Activated CD8-positive, alpha-beta memory T cell treated with anti-CD3 and anti-CD28 coated beads for 48 hours (primary cell): ENCODE measurements at regions not wholly inside any gene's neighbourhood (a gene's known extent, or its start where the extent isn't known, plus 50 kb on each side); places are given as distances from the start of the nearest gene placed in this dataset.
"Not testable (repeated sequence)": the region's sequence is repeated elsewhere in the genome, so short reads cannot be mapped to it uniquely, and the experiment has no call there.

Experiments used
- DNase-seq, 3 experiments: peaks; one replicate each; pipeline ENCODE4 v3.0.0-alpha.2; 2020; ENCODE audit warnings: low read depth in 2 of 3, low spot score in 2 of 3

- not testable (repeated sequence) for DNase-seq
Measured at GRCh38 chr4:170347191-170347590, 257.4 kb upstream of the AADAT start.

GRCh38 chr4:170339522-170339921 lies 249.8 kb upstream of the AADAT start:
- no peak for DNase-seq

DNA sequence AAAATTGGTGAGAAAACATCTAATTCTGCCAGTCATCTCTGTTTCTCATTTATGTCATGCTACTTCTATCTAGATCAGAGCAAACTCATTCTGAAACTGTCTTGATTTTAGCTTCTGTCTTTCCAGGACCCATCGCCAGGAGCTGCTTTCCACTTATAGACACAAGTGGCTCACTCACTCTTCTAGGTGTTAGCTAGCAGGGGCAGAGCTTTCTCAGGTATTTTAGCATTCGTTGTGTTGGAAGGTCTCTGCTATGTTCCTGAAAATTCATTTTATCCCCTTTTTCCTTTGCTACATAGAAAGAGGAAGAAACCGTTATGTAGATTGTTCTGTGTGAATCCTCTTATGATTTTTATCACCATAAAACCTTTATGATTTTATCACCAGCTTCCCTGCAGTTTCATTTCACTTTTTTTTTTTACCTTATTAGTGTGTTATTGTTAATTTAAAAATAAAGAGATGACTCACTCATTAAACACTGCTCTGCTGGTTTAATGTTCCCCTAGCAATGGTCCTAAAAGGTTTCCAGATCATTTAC lies 246.6 kb upstream of the AADAT start:
- DNase-seq: no peak

GRCh38 chr4:170325599-170325998 lies 235.8 kb upstream of the AADAT start:
- no peak for DNase-seq

DNA sequence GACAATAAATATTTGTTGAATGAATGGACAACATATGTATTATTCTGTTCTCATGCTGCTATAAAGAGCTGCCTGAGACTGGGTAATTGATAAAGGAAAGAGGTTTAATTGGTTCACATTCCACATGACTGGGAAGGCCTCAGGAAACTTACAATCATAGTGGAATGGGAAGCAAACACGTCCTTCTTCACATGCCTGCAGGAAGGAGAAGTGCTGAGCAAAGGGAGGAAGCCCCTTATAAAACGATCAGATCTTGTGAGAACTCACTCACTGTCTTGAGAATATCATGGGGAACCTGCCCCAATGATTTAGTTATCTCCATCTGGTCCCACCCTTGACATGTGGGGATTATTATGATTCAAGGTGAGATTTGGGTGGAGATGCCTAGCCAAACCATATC lies 233.9 kb upstream of the AADAT start:
- DNase-seq: no peak

GRCh38 chr4:170307182-170307581 lies 217.4 kb upstream of the AADAT start:
- DNase-seq: no peak

- DNase-seq: no peak
Measured at GRCh38 chr4:170306208-170306607, 216.5 kb upstream of the AADAT start.

GRCh38 chr4:170305627-170306026 lies 215.9 kb upstream of the AADAT start:
- DNase-seq: no peak

GRCh38 chr4:170281027-170281426 lies 191.3 kb upstream of the AADAT start:
- DNase-seq: no peak

GRCh38 chr4:170278460-170278859 lies 188.7 kb upstream of the AADAT start:
- DNase-seq: no peak

GRCh38 chr4:170274616-170275015 lies 184.9 kb upstream of the AADAT start:
- DNase-seq: no peak

DNA sequence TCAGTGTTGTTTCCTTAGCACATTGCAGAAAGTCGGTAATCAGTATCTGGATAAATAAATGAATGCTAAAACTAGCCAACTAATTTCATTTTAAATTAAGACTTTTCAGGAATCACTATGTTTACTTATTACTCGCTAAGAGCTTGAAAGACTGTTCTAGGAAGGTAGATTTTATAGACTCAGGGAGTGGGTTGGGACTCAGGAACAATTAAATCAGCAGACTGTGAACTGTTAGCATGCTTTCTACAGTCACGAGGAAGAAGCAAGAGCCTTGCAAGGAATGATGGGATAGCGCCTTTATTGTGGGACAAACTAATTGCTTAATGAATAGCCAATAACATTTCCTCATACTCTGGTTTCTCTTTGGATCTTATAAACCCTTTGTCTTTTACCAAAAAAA lies 183.2 kb upstream of the AADAT start:
- no peak for DNase-seq

GRCh38 chr4:170271723-170272122 lies 182.0 kb upstream of the AADAT start:
- no peak for DNase-seq

DNA sequence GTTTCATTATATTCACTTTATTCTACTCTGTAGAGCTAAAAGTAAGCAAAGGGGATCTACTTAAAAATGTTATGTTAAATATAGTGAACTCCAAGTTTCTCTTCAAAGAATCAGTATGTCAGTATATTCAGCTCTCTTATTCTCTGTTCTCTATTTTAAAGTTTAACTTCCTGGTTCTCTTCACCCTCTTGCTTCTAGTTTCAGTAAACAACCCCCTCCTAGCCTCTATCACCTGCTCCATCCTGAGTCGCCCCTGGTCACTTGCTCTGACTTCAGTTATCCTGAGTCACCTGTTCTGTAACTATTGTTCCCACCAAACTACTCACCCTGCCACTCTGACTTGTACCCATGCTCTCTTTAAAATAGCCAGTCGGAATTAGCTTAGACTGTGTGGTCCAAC lies 180.9 kb upstream of the AADAT start:
- DNase-seq: no peak

DNA sequence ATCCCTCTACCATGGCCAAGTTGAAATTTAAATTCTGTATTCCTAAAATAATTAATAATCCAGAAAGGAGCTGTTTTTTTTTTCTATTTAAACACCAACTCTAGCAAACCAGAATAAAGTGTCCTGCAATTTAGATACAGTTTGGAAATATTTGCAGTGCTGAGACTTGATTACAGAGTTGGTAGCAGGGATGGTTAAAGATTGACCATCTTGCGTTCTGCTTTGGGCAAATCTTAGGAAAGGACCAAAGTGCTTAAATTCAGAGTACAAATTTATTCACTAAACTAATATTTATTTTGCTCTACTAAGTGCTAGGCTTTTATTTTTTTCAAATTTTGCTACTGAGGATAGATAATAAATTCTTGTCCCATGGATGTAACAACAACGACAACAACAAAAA lies 180.2 kb upstream of the AADAT start:
- DNase-seq: no peak

- DNase-seq: peak in 2 of 3 experiments; percentile 2 to 12
Measured at GRCh38 chr4:170259631-170260153, 169.9 kb upstream of the AADAT start.

DNA sequence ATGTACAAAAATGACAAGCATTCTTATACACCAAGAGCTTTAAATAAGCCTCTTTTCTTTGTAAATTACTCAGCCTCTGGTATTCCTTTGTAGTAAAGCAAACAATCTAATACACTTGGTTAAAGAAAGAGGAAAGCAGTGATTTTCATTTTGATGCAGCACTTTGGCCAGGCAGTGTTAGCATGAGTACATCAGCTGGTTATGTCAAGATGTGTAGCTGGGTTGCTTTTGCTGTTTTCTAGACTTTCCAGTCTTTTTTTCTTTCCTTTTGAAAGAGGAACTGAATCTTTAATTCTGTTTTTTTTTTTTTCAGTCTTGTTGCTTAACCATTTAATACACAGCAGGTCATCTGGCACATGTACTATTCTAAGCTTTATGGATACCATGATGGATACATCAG lies 167.1 kb upstream of the AADAT start:
- no peak for DNase-seq

GRCh38 chr4:170248576-170248975 lies 158.8 kb upstream of the AADAT start:
- DNase-seq: no peak

DNA sequence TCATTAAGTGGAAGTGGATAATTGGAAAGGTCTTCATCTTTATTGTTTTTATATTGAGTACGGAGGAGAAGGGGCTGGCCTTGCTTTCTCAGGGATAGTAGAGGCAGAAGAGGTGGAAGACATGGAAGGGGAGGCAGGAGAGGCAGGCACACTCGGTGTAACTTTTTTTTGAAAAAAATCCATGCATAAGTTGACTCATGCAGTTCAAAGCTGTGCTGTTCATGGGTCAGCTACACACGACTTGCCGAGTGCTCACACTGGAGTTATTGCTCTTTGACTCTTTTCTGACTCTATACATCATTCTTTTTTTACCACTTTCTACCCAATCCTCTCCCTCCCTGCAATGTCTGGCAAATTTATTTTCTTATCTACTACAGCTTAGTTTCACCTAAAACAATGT lies 158.3 kb upstream of the AADAT start:
- no peak for DNase-seq

GRCh38 chr4:170247596-170247995 lies 157.8 kb upstream of the AADAT start:
- no peak for DNase-seq

DNA sequence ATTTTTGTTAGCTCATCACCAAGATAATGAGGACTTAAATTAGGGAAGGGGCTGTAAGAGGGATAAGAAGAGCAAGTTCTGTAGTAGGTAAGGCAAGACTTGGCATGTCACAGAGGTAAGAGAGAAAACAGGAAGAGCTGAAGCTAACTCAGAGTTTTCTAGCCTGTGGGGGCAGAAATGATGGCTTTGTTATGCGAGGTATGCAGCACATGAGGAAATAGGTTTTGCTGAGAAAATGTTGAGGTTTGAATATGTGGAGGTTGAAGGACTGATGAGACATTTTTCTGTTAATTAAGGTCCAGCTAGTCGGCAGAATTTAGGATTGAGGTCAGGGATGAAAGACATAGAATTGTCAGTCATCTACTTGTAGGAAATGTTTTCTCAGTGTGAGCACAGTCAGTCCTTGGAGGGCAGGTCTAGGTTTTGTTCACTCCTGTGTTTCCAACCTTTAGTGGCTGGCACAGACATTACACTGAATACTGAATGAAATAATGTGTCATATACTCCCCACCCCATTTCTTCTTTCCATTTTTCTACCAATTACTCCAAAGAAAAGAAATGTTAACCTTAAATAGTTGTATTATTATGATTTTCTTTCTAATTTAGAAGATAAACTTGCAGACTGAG lies 154.0 kb upstream of the AADAT start:
- DNase-seq: no peak

DNA sequence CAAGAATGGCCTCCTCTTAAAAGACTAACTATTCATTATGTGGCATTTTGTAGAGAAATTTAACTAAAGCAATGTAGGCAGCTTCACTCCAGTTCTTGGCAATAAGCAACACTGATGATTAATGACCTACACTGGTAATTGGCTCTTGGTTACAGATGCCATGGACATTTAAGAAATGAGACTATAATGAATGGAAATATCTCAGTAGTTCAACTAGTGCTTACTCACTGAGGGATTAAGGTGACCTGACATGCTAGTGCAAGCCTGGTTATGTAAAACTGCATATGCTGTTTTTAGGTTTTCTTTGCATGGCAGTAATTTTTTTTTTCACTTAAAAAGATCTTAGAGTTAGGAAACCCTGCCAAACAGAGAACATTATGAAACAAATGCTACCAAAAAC lies 152.7 kb upstream of the AADAT start:
- DNase-seq: no peak

DNA sequence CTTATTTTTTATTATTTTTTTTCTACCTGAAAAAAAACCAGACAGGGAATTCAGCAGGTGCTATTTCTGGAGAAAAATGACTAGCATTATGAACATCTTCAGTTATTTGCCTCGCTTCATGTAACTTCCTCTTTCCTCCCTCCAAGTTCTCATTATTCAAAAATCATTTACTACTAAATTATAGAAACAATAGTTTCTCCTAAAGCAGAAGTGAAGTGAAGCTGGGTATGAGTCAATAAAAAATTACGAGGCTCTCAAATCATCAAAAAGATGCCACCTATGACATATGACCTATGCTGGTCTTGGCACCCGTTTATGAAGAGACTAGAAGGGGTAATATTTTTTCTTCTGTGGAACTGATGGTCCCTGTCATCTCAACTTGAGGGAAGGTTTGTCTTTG lies 145.0 kb upstream of the AADAT start:
- DNase-seq: no peak
